K562 (cell line): ENCODE measurements at regions not wholly inside any gene's neighbourhood (a gene's known extent, or its start where the extent isn't known, plus 50 kb on each side); places are given as distances from the start of the nearest gene placed in this dataset.

Experiments used
- HDAC2 ChIP-seq: fragments of 450-650 bp; IDR thresholded peaks from 2 replicates; pipeline ENCODE4 v1.6.1; 2016; ENCODE audit warnings: mild to moderate bottlenecking
- NONO ChIP-seq, 2 experiments: fragments of 200-400 bp in 1 of 2; fragments of 450-650 bp in 1 of 2; formaldehyde crosslinking in 1 of 2; IDR thresholded peaks; 2 replicates each; pipeline ENCODE4 v1.6.1; 2017; ENCODE audit warnings: low read depth in 2 of 2, mild to moderate bottlenecking in 2 of 2, moderate library complexity in 2 of 2, low read length in 1 of 2
- TFAP4 ChIP-seq: sonication (generic); formaldehyde crosslinking; IDR thresholded peaks from 2 replicates; pipeline ENCODE4 v1.8.0; 2022; ENCODE audit warnings: missing genetic modification reagents, mild to moderate bottlenecking, moderate library complexity, borderline replicate concordance
- ZC3H8 ChIP-seq: fragments of 450-650 bp; IDR thresholded peaks from 2 replicates; pipeline ENCODE4 v1.6.1; 2017
- ZNF518B ChIP-seq: fragments of 250-450 bp; sonication (Bioruptor Pico); IDR thresholded peaks from 2 replicates; pipeline ENCODE4 v1.5.0; 2021; ENCODE audit warnings: mild to moderate bottlenecking, moderate library complexity
- TF ChIP-seq, protein P1 (sequence below): fragments of 250-450 bp; sonication (Bioruptor Pico); IDR thresholded peaks from 2 replicates; pipeline ENCODE4 v1.5.0; 2020; ENCODE audit warnings: mild to moderate bottlenecking
- TF ChIP-seq, protein P2 (sequence below): fragments of 200-800 bp; sonication (Bioruptor generic); IDR thresholded peaks from 2 replicates; pipeline ENCODE4 v1.6.1; 2017; ENCODE audit warnings: missing genetic modification characterization, missing compliant biosample characterization

GRCh38 chr16:85541980-85542900, 70.9 kb upstream of the GSE1 start (continued):
- TF ChIP-seq ZNF518B (CRISPR knock-in tag) (no peak), TFAP4 (CRISPR knock-in tag) (peak; percentile 49; the same call in 1 of the 2 replicates), HDAC2 (no peak), ZC3H8 (no peak), NONO (IDR thresholded peaks at IDR 0.05; ENCODE audit: low read depth in 2 of 2, low read length in 1 of 2) (no peak)
- TF ChIP-seq, protein P1, sequence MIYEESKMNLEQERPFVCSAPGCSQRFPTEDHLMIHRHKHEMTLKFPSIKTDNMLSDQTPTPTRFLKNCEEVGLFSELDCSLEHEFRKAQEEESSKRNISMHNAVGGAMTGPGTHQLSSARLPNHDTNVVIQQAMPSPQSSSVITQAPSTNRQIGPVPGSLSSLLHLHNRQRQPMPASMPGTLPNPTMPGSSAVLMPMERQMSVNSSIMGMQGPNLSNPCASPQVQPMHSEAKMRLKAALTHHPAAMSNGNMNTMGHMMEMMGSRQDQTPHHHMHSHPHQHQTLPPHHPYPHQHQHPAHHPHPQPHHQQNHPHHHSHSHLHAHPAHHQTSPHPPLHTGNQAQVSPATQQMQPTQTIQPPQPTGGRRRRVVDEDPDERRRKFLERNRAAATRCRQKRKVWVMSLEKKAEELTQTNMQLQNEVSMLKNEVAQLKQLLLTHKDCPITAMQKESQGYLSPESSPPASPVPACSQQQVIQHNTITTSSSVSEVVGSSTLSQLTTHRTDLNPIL (CRISPR knock-in tag): no peak
- TF ChIP-seq, protein P2, sequence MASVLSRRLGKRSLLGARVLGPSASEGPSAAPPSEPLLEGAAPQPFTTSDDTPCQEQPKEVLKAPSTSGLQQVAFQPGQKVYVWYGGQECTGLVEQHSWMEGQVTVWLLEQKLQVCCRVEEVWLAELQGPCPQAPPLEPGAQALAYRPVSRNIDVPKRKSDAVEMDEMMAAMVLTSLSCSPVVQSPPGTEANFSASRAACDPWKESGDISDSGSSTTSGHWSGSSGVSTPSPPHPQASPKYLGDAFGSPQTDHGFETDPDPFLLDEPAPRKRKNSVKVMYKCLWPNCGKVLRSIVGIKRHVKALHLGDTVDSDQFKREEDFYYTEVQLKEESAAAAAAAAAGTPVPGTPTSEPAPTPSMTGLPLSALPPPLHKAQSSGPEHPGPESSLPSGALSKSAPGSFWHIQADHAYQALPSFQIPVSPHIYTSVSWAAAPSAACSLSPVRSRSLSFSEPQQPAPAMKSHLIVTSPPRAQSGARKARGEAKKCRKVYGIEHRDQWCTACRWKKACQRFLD (CRISPR knock-in tag): 0 out of 2 replicates have a peak, but pooled peaks have one; percentile 23
